ENCODE measurements at regions not wholly inside any gene's neighbourhood (a gene's known extent, or its start where the extent isn't known, plus 50 kb on each side); places are given as distances from the start of the nearest gene placed in this dataset.

- TF ChIP-seq CTCF (IDR thresholded peaks at IDR 0.05) (no peak), POLR2A (IDR thresholded peaks at IDR 0.05) (no peak)
Observed at GRCh38 chr10:78338717-78339116, 305.1 kb downstream of the RPS24 start.

All from thyroid gland (tissue), 4 donors.